ENCODE measurements at regions not wholly inside any gene's neighbourhood (a gene's known extent, or its start where the extent isn't known, plus 50 kb on each side); places are given as distances from the start of the nearest gene placed in this dataset.

DNA sequence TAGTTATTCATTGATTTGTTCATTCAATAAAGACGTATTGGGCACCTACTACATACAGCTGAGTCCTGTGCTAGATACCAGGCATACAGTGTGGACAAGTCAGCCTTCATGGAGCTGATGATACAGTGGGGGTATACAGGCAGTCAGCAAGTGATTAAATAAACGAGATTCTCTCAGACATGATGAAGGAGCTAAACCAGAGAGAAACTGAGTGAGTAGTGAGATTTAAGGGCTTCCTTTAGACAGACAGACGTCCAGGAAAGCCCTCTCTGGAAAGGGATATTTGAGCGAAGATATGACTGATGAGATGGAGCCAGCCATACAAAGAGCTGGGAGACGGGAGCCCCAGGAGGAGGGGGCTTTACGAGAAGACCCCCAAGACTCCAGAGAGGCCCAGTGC lies 122.6 kb upstream of the MYCN start:
- Mint-ChIP-seq H3K36me3 (ENCODE audit: low read depth) (no peaks in the 10 kb centered on the region), H3K9me3 (no peaks in the 10 kb centered on the region), H3K4me3 (no peak overlapping the region), H3K27me3 (peaks cover 58% of the 10 kb centered on the region), H3K4me1 (ENCODE audit: low read depth) (no peaks in the 10 kb centered on the region), H3K27ac (no peak overlapping the region)
- H3K4me3 ChIP-seq (ENCODE audit: low read length) = no peak overlapping the region
- ChIA-PET POLR2A (no interaction called here), CTCF (no interaction called here)
- intact Hi-C loops (cut with DNase I, micrococcal nuclease) = no loop called here
- ATAC-seq (ENCODE audit: poor library complexity) (no peak), DNase-seq (no peak)
- H3K4me1 ChIP-seq (ENCODE audit: insufficient read depth, low read length) = no peaks in the 10 kb centered on the region
- H3K9me3 ChIP-seq (ENCODE audit: control insufficient read depth in 1 of 2, insufficient read depth in 1 of 2, low read length in 2 of 2) = no peaks in the 10 kb centered on the region
- peaks cover 9 to 11% of the 10 kb centered on the region in 2 experiments for H3K27me3 ChIP-seq (ENCODE audit: control insufficient read depth in 1 of 2, insufficient read depth in 2 of 2, low read length in 2 of 2)
- no peak for TF ChIP-seq CTCF (IDR thresholded peaks at IDR 0.05)
- H3K36me3 ChIP-seq (ENCODE audit: insufficient read depth, low read length) = no peaks in the 10 kb centered on the region
- no peak overlapping the region for H3K27ac ChIP-seq (ENCODE audit: low read depth in 1 of 2, low read length in 2 of 2)

- DNase-seq (no peak), ATAC-seq (ENCODE audit: poor library complexity) (no peak)
- Histone ChIP-seq H3K4me3 (ENCODE audit: low read length) (no peak overlapping the region), H3K9me3 (ENCODE audit: control insufficient read depth in 1 of 2, insufficient read depth in 1 of 2, low read length in 2 of 2) (no peaks in the 10 kb centered on the region), H3K4me1 (ENCODE audit: insufficient read depth, low read length) (no peaks in the 10 kb centered on the region), H3K27me3 (ENCODE audit: control insufficient read depth in 1 of 2, insufficient read depth in 2 of 2, low read length in 2 of 2) (peaks cover 9 to 11% of the 10 kb centered on the region in 2 experiments), H3K27ac (ENCODE audit: low read depth in 1 of 2, low read length in 2 of 2) (no peak overlapping the region), H3K36me3 (ENCODE audit: insufficient read depth, low read length) (no peaks in the 10 kb centered on the region)
- intact Hi-C loops (cut with DNase I, micrococcal nuclease) = no loop called here
- H3K9me3 Mint-ChIP-seq = no peaks in the 10 kb centered on the region
- ChIA-PET CTCF (no interaction called here), POLR2A (no interaction called here)
- no peaks in the 10 kb centered on the region for H3K36me3 Mint-ChIP-seq (ENCODE audit: low read depth)
- TF ChIP-seq CTCF (IDR thresholded peaks at IDR 0.05) = no peak
- H3K27ac Mint-ChIP-seq = no peak overlapping the region
- no peaks in the 10 kb centered on the region for H3K4me1 Mint-ChIP-seq (ENCODE audit: low read depth)
- no peak overlapping the region for H3K4me3 Mint-ChIP-seq
- H3K27me3 Mint-ChIP-seq = peaks cover 57% of the 10 kb centered on the region
These were observed 122.0 kb upstream of the MYCN start for GRCh38 chr2:15818318-15818753.

DNA sequence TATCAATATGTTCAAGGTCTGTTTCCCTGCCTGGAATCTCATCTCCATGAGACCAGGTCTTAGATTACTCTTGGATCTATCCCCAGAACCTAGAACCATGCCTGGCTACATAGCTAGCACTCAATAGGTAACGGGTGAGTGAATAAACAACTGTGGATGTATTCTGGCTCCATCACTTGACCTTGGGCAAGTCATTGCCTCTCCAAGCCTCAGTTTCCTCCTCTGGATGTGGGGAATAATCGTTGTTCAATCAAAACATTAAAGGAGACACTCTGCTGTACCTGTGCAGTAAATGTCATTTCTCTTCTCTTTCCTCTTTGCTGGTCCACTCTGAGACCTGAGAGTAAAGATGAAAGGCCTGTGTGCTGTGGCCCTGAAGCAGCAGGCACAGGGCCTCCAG lies 121.5 kb upstream of the MYCN start:
- ChIA-PET POLR2A (no interaction called here), CTCF (no interaction called here)
- no peaks in the 10 kb centered on the region for H3K9me3 Mint-ChIP-seq
- DNase-seq (no peak), ATAC-seq (ENCODE audit: poor library complexity) (no peak)
- Histone ChIP-seq H3K4me1 (ENCODE audit: insufficient read depth, low read length) (no peaks in the 10 kb centered on the region), H3K36me3 (ENCODE audit: insufficient read depth, low read length) (no peaks in the 10 kb centered on the region), H3K27me3 (ENCODE audit: control insufficient read depth in 1 of 2, insufficient read depth in 2 of 2, low read length in 2 of 2) (peaks cover 9 to 11% of the 10 kb centered on the region in 2 experiments), H3K9me3 (ENCODE audit: control insufficient read depth in 1 of 2, insufficient read depth in 1 of 2, low read length in 2 of 2) (no peaks in the 10 kb centered on the region), H3K27ac (ENCODE audit: low read depth in 1 of 2, low read length in 2 of 2) (no peak overlapping the region), H3K4me3 (ENCODE audit: low read length) (no peak overlapping the region)
- intact Hi-C loops (cut with DNase I, micrococcal nuclease) = no loop called here
- no peak overlapping the region for H3K27ac Mint-ChIP-seq
- H3K36me3 Mint-ChIP-seq (ENCODE audit: low read depth) = no peaks in the 10 kb centered on the region
- no peaks in the 10 kb centered on the region for H3K4me1 Mint-ChIP-seq (ENCODE audit: low read depth)
- H3K27me3 Mint-ChIP-seq = peaks cover 56% of the 10 kb centered on the region
- no peak for TF ChIP-seq CTCF (IDR thresholded peaks at IDR 0.05)
- no peak overlapping the region for H3K4me3 Mint-ChIP-seq
